Keratinocyte (primary cell): ENCODE measurements at regions not wholly inside any gene's neighbourhood (a gene's known extent, or its start where the extent isn't known, plus 50 kb on each side); places are given as distances from the start of the nearest gene placed in this dataset.

Experiments used
- DNase-seq: peaks from one replicate; pipeline ENCODE4 v3.0.0-alpha.2; 2011; ENCODE audit warnings: low read depth, missing footprints, low spot score
- FAIRE-seq: peaks from 2 replicates; lab custom pipeline; 2011; peaks lifted over from hg19 to GRCh38; lab: Jason Lieb, UNC
- H2AFZ ChIP-seq: 2 replicates; pipeline ENCODE4 v1.6.0; 2012; ENCODE audit warnings: low read length, control low read depth, inconsistent platforms; ENCODE audit not compliant: control insufficient read depth
- H3K27ac ChIP-seq: 2 replicates; pipeline ENCODE4 v1.5.1; 2011; ENCODE audit warnings: low read length; ENCODE audit not compliant: control insufficient read depth, insufficient read depth
- H3K27me3 ChIP-seq: 3 replicates; pipeline ENCODE4 v1.6.0; 2011; ENCODE audit warnings: low read length; ENCODE audit not compliant: control insufficient read depth, insufficient read depth; ENCODE audit errors: extremely low read depth
- H3K36me3 ChIP-seq, 2 experiments: 2 replicates in 1 of 2; 3 replicates in 1 of 2; pipeline ENCODE4 v1.5.1; 2011; ENCODE audit warnings: low read length in 2 of 2, mild to moderate bottlenecking in 1 of 2; ENCODE audit not compliant: control insufficient read depth in 2 of 2, insufficient read depth in 2 of 2; ENCODE audit errors: extremely low read depth in 1 of 2
- H3K4me1 ChIP-seq: 3 replicates; pipeline ENCODE4 v1.5.1; 2011; ENCODE audit warnings: low read length; ENCODE audit not compliant: control insufficient read depth, insufficient read depth; ENCODE audit errors: extremely low read depth
- H3K4me2 ChIP-seq: 3 replicates; pipeline ENCODE4 v1.6.0; 2011; ENCODE audit warnings: low read depth, low read length; ENCODE audit not compliant: control insufficient read depth, insufficient read depth; ENCODE audit errors: extremely low read depth
- H3K4me3 ChIP-seq, 3 experiments: fragments of 200-600 bp in 1 of 3; sonication (generic) in 1 of 3; 2 replicates in 2 of 3; 3 replicates in 1 of 3; pipeline ENCODE4 v1.5.1; 2011 to 2016; ENCODE audit warnings: low read length in 3 of 3, mild to moderate bottlenecking in 3 of 3, control low read depth in 2 of 3, inconsistent platforms in 1 of 3, low read depth in 1 of 3, mixed read lengths in 1 of 3, mixed run types in 1 of 3, moderate library complexity in 1 of 3; ENCODE audit not compliant: control insufficient read depth in 2 of 3, insufficient read depth in 2 of 3; ENCODE audit errors: extremely low read depth in 1 of 3
- H3K79me2 ChIP-seq: 2 replicates; pipeline ENCODE4 v1.6.0; 2012; ENCODE audit warnings: low read length; ENCODE audit not compliant: control insufficient read depth, insufficient read depth
- H3K9ac ChIP-seq: 3 replicates; pipeline ENCODE4 v1.6.0; 2011; ENCODE audit warnings: low read length; ENCODE audit not compliant: control insufficient read depth, insufficient read depth; ENCODE audit errors: extremely low read depth
- H3K9me1 ChIP-seq: 3 replicates; pipeline ENCODE4 v1.6.0; 2011; ENCODE audit warnings: low read length; ENCODE audit not compliant: control insufficient read depth, insufficient read depth; ENCODE audit errors: extremely low read depth
- H3K9me3 ChIP-seq: 2 replicates; pipeline ENCODE4 v1.5.1; 2012; ENCODE audit warnings: low read depth, low read length; ENCODE audit not compliant: control insufficient read depth
- H4K20me1 ChIP-seq: 3 replicates; pipeline ENCODE4 v1.6.0; 2011; ENCODE audit warnings: low read length; ENCODE audit not compliant: control insufficient read depth, insufficient read depth; ENCODE audit errors: extremely low read depth
- EZH2 ChIP-seq: IDR thresholded peaks from one replicate; pipeline ENCODE4 v1.6.1; 2012; ENCODE audit warnings: inconsistent platforms, mild to moderate bottlenecking, low read length, moderate library complexity
- dilution Hi-C: fragments of 300-500 bp; cut with MboI; formaldehyde crosslinking; loops from one replicate; pipeline ENCODE4 v1.7.0; 2020; ENCODE audit warnings: low sequenced_read_pairs; ENCODE audit not compliant: extremely low pct_ligation_motif_present
- TF ChIP-seq, protein P1 (sequence below), 3 experiments: IDR thresholded peaks in 1 of 3; conservative IDR thresholded peaks in 1 of 3; optimal IDR thresholded peaks in 1 of 3; 2 replicates in 2 of 3; 3 replicates in 1 of 3; pipeline versions ENCODE3 to v1.5.1; 2011; ENCODE audit warnings: low read length in 3 of 3, mild to moderate bottlenecking in 3 of 3, moderate library complexity in 2 of 3, control low read depth in 1 of 3, inconsistent platforms in 1 of 3; ENCODE audit not compliant: insufficient read depth in 2 of 3; ENCODE audit errors: extremely low read depth in 1 of 3

DNA sequence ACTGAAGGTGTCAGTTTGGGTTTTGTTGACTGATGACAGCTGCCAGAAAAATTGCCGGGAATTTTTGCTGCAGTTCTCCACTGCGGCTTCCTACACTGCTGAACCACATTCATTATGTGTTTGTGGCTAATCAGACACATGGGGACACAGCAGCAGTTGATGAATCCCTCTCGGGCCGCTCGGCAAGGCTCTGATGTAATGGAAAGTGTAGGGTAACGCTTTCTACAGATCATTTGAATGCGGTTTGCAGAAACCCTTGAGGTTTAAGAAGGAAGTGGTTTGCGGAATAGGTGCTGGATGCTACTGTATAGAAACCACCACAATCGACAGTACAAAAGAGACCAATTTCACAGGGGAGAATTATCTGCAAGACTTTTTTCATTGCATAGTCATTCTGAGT, 138.7 kb upstream of the SASH1 start:
- Histone ChIP-seq H3K27ac (no peak overlapping the region), H3K4me3 (no peak overlapping the region), H3K4me2 (no peak overlapping the region), H3K9me1 (no peaks in the 10 kb centered on the region), H3K27me3 (no peaks in the 10 kb centered on the region), H3K4me1 (no peaks in the 10 kb centered on the region), H2AFZ (no peak overlapping the region), H3K9me3 (no peaks in the 10 kb centered on the region), H3K36me3 (no peaks in the 10 kb centered on the region), H4K20me1 (no peaks in the 10 kb centered on the region), H3K79me2 (no peaks in the 10 kb centered on the region), H3K9ac (no peak overlapping the region)
- DNase-seq = no peak
- no peak for TF ChIP-seq EZH2
- TF ChIP-seq, protein P1, sequence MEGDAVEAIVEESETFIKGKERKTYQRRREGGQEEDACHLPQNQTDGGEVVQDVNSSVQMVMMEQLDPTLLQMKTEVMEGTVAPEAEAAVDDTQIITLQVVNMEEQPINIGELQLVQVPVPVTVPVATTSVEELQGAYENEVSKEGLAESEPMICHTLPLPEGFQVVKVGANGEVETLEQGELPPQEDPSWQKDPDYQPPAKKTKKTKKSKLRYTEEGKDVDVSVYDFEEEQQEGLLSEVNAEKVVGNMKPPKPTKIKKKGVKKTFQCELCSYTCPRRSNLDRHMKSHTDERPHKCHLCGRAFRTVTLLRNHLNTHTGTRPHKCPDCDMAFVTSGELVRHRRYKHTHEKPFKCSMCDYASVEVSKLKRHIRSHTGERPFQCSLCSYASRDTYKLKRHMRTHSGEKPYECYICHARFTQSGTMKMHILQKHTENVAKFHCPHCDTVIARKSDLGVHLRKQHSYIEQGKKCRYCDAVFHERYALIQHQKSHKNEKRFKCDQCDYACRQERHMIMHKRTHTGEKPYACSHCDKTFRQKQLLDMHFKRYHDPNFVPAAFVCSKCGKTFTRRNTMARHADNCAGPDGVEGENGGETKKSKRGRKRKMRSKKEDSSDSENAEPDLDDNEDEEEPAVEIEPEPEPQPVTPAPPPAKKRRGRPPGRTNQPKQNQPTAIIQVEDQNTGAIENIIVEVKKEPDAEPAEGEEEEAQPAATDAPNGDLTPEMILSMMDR (optimal IDR thresholded peaks at IDR 0.05 in 1 of 3, IDR thresholded peaks at IDR 0.05 in 1 of 3, conservative IDR thresholded peaks at IDR 0.05 in 1 of 3; ENCODE audit: extremely low read depth in 1 of 3, insufficient read depth in 2 of 3, low read length in 3 of 3) = no peak
- no peak for FAIRE-seq
- dilution Hi-C loops = no loop called here

DNA sequence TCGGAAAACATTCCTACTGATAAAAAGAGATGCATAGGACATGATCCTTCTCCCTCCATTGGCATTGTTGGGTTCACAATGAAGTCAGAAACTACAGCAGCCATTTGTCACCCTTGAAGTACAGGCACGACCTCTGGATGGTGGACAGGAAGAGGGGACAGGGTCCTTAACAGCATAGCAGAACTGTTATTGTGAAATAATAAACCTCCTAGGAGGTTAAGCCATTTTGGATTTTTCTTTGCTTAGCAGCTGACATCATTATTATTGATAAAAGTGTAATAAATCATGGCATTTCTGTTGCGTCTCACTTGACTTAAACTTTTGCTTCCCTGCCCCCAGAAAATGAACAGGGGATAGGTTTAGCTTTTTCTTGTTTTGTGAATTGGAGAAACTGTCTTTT, 134.3 kb upstream of the SASH1 start:
- Histone ChIP-seq H3K4me2 (no peak overlapping the region), H4K20me1 (no peaks in the 10 kb centered on the region), H3K4me3 (no peak overlapping the region), H3K9me3 (no peaks in the 10 kb centered on the region), H3K27me3 (no peaks in the 10 kb centered on the region), H3K9ac (no peak overlapping the region), H3K79me2 (no peaks in the 10 kb centered on the region), H3K36me3 (no peaks in the 10 kb centered on the region), H2AFZ (no peak overlapping the region), H3K4me1 (no peaks in the 10 kb centered on the region), H3K27ac (no peak overlapping the region), H3K9me1 (no peaks in the 10 kb centered on the region)
- dilution Hi-C loops = no loop called here
- TF ChIP-seq, protein P1 (optimal IDR thresholded peaks at IDR 0.05 in 1 of 3, IDR thresholded peaks at IDR 0.05 in 1 of 3, conservative IDR thresholded peaks at IDR 0.05 in 1 of 3; ENCODE audit: extremely low read depth in 1 of 3, insufficient read depth in 2 of 3, low read length in 3 of 3) = no peak
- TF ChIP-seq EZH2 = no peak
- DNase-seq (no peak), FAIRE-seq (peak; percentile 32)
